ENCODE measurements at regions not wholly inside any gene's neighbourhood (a gene's known extent, or its start where the extent isn't known, plus 50 kb on each side); places are given as distances from the start of the nearest gene placed in this dataset.

DNA sequence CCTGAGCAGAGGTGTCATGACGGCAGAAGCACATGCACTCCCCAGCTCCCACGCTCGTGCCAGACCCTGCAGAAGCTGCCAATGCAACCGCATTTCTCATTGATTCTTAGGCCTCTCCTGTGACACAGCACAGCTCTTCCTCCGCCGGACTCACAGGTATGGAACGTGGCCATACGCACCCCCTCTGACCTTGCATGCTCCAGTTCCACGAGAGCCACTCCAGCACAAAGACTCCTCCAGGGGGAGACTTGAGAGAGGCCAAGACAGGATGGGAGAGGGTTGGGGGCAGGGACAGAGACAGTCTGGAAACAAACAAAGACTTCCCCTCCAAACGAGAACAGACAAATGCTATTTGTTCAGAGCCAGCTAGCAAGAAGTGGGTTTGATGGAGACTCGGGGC is 124.3 kb upstream of the PPP2R2D start:
- Histone ChIP-seq H3K36me3 (replicated peaks in 1 of 2; ENCODE audit: control insufficient read depth in 1 of 2, insufficient read depth in 2 of 2, low read length in 2 of 2) (no peaks in the 10 kb centered on the region), H3K4me3 (replicated peaks in 1 of 3; ENCODE audit: low read depth in 2 of 3, low read length in 3 of 3) (no peak overlapping the region), H3K27ac (ENCODE audit: low read depth in 1 of 2, low read length in 2 of 2) (no peak overlapping the region), H3K4me2 (replicated peaks; ENCODE audit: extremely low read depth, low read length, poor library complexity, severe bottlenecking) (no peak overlapping the region), H3K9ac (ENCODE audit: insufficient read depth, low read length, poor library complexity, severe bottlenecking) (no peak overlapping the region), H3K79me2 (ENCODE audit: insufficient read depth, low read length) (no peaks in the 10 kb centered on the region), H3K9me3 (replicated peaks in 1 of 2; ENCODE audit: control insufficient read depth in 1 of 2, insufficient read depth in 1 of 2, low read length in 2 of 2) (peaks cover 48 to 65% of the 10 kb centered on the region in 2 donors), H3K27me3 (ENCODE audit: control insufficient read depth in 2 of 2, insufficient read depth in 2 of 2, low read length in 2 of 2) (no peaks in the 10 kb centered on the region), H2AFZ (ENCODE audit: insufficient read depth, low read depth, low read length, poor library complexity, severe bottlenecking) (no peak overlapping the region), H3K4me1 (ENCODE audit: control insufficient read depth in 1 of 2, insufficient read depth in 2 of 2, low read length in 2 of 2) (no peaks in the 10 kb centered on the region), H4K20me1 (ENCODE audit: insufficient read depth, low read length) (no peaks in the 10 kb centered on the region)
- Mint-ChIP-seq H3K27me3 (ENCODE audit: low read depth in 3 of 3) (peaks cover 1 to 4% (median 2%) of the 10 kb centered on the region in 3 donors), H3K27ac (no peak overlapping the region), H3K9me3 (peaks cover 45 to 61% (median 49%) of the 10 kb centered on the region in 7 donors), H3K36me3 (no peaks in the 10 kb centered on the region), H3K4me1 (no peaks in the 10 kb centered on the region), H3K4me3 (no peak overlapping the region)
- WGBS (ENCODE audit: insufficient coverage), result 87% methylated on average over 4 of the region's 11 CpGs
- TF ChIP-seq, protein P1, sequence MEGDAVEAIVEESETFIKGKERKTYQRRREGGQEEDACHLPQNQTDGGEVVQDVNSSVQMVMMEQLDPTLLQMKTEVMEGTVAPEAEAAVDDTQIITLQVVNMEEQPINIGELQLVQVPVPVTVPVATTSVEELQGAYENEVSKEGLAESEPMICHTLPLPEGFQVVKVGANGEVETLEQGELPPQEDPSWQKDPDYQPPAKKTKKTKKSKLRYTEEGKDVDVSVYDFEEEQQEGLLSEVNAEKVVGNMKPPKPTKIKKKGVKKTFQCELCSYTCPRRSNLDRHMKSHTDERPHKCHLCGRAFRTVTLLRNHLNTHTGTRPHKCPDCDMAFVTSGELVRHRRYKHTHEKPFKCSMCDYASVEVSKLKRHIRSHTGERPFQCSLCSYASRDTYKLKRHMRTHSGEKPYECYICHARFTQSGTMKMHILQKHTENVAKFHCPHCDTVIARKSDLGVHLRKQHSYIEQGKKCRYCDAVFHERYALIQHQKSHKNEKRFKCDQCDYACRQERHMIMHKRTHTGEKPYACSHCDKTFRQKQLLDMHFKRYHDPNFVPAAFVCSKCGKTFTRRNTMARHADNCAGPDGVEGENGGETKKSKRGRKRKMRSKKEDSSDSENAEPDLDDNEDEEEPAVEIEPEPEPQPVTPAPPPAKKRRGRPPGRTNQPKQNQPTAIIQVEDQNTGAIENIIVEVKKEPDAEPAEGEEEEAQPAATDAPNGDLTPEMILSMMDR (IDR thresholded peaks at IDR 0.05), result no peak
- DNase-seq, result no peak
- intact Hi-C loops (cut with micrococcal nuclease), result no loop called here

- Mint-ChIP-seq H3K27me3 (ENCODE audit: low read depth in 3 of 3) (peaks cover 1 to 4% (median 2%) of the 10 kb centered on the region in 3 donors), H3K4me3 (no peak overlapping the region), H3K27ac (no peak overlapping the region), H3K4me1 (no peaks in the 10 kb centered on the region), H3K9me3 (peaks cover 45 to 61% (median 49%) of the 10 kb centered on the region in 7 donors), H3K36me3 (no peaks in the 10 kb centered on the region)
- Histone ChIP-seq H3K36me3 (replicated peaks in 1 of 2; ENCODE audit: control insufficient read depth in 1 of 2, insufficient read depth in 2 of 2, low read length in 2 of 2) (no peaks in the 10 kb centered on the region), H4K20me1 (ENCODE audit: insufficient read depth, low read length) (no peaks in the 10 kb centered on the region), H2AFZ (ENCODE audit: insufficient read depth, low read depth, low read length, poor library complexity, severe bottlenecking) (no peak overlapping the region), H3K9me3 (replicated peaks in 1 of 2; ENCODE audit: control insufficient read depth in 1 of 2, insufficient read depth in 1 of 2, low read length in 2 of 2) (peaks cover 50 to 71% of the 10 kb centered on the region in 2 donors), H3K4me1 (ENCODE audit: control insufficient read depth in 1 of 2, insufficient read depth in 2 of 2, low read length in 2 of 2) (no peaks in the 10 kb centered on the region), H3K9ac (ENCODE audit: insufficient read depth, low read length, poor library complexity, severe bottlenecking) (no peak overlapping the region), H3K4me2 (replicated peaks; ENCODE audit: extremely low read depth, low read length, poor library complexity, severe bottlenecking) (no peak overlapping the region), H3K79me2 (ENCODE audit: insufficient read depth, low read length) (no peaks in the 10 kb centered on the region), H3K27ac (ENCODE audit: low read depth in 1 of 2, low read length in 2 of 2) (no peak overlapping the region), H3K4me3 (replicated peaks in 1 of 3; ENCODE audit: low read depth in 2 of 3, low read length in 3 of 3) (no peak overlapping the region), H3K27me3 (ENCODE audit: control insufficient read depth in 2 of 2, insufficient read depth in 2 of 2, low read length in 2 of 2) (no peaks in the 10 kb centered on the region)
- intact Hi-C loops (cut with micrococcal nuclease), result no loop called here
- TF ChIP-seq, protein P1 (IDR thresholded peaks at IDR 0.05), result no peak
- DNase-seq, result no peak
- 93% methylated on average over 4 of the region's 5 CpGs for WGBS (ENCODE audit: insufficient coverage)
Observed at GRCh38 chr10:131777162-131777561, 123.6 kb upstream of the PPP2R2D start.

Data from CD14-positive monocyte (primary cell).